Gastroesophageal sphincter (tissue), 3 donors: ENCODE measurements at regions not wholly inside any gene's neighbourhood (a gene's known extent, or its start where the extent isn't known, plus 50 kb on each side); places are given as distances from the start of the nearest gene placed in this dataset.

ENCODE experiments used
- CTCF ChIP-seq, 4 experiments: fragments of 200-600 bp in 2 of 4; fragments of 450-650 bp in 2 of 4; sonication (generic) in 1 of 4; IDR thresholded peaks; one replicate each; pipeline ENCODE4 v1.5.1; 2017 to 2019; ENCODE audit warnings: antibody characterized with exemption in 4 of 4, mild to moderate bottlenecking in 2 of 4, moderate library complexity in 2 of 4
- POLR2A ChIP-seq, 2 donors: fragments of 450-650 bp; IDR thresholded peaks; one replicate each; pipeline ENCODE4 v1.6.1; 2017; ENCODE audit warnings: antibody characterized with exemption in 2 of 2, mild to moderate bottlenecking in 2 of 2, moderate library complexity in 1 of 2
- POLR2AphosphoS5 ChIP-seq: sonication (generic); formaldehyde crosslinking; IDR thresholded peaks from one replicate; pipeline ENCODE4 v1.6.1; 2017; ENCODE audit warnings: antibody characterized with exemption

- TF ChIP-seq CTCF (IDR thresholded peaks at IDR 0.05) (no peak), POLR2A (IDR thresholded peaks at IDR 0.05) (no peak), POLR2AphosphoS5 (no peak)
These were observed 523.9 kb downstream of the HAO1 start for GRCh38 chr20:7416382-7416781.
